ENCODE measurements at regions not wholly inside any gene's neighbourhood (a gene's known extent, or its start where the extent isn't known, plus 50 kb on each side); places are given as distances from the start of the nearest gene placed in this dataset.

GRCh38 chr3:150235799-150236198 is 172.3 kb upstream of the TSC22D2 start:
- TF ChIP-seq CTCF (IDR thresholded peaks at IDR 0.05 in 2 of 3, conservative IDR thresholded peaks at IDR 0.05 in 1 of 3; ENCODE audit: control insufficient read depth in 2 of 3, extremely low read depth in 1 of 3, insufficient read depth in 1 of 3, low read depth in 3 of 3, low read length in 3 of 3), result no peak
- no peak for TF ChIP-seq EZH2 (IDR thresholded peaks at IDR 0.05; ENCODE audit: borderline replicate concordance, control insufficient read depth, low read depth, low read length)
- TF ChIP-seq SMC3 (IDR thresholded peaks at IDR 0.05; ENCODE audit: borderline replicate concordance, low read length), result no peak
- no peak for TF ChIP-seq PRDM15 (CRISPR knock-in tag; IDR thresholded peaks at IDR 0.05)
- TF ChIP-seq NBN (IDR thresholded peaks at IDR 0.05), result no peak
- TF ChIP-seq POLR2A (IDR thresholded peaks at IDR 0.05; ENCODE audit: low read depth, low read length), result no peak
- TF ChIP-seq, protein P1, sequence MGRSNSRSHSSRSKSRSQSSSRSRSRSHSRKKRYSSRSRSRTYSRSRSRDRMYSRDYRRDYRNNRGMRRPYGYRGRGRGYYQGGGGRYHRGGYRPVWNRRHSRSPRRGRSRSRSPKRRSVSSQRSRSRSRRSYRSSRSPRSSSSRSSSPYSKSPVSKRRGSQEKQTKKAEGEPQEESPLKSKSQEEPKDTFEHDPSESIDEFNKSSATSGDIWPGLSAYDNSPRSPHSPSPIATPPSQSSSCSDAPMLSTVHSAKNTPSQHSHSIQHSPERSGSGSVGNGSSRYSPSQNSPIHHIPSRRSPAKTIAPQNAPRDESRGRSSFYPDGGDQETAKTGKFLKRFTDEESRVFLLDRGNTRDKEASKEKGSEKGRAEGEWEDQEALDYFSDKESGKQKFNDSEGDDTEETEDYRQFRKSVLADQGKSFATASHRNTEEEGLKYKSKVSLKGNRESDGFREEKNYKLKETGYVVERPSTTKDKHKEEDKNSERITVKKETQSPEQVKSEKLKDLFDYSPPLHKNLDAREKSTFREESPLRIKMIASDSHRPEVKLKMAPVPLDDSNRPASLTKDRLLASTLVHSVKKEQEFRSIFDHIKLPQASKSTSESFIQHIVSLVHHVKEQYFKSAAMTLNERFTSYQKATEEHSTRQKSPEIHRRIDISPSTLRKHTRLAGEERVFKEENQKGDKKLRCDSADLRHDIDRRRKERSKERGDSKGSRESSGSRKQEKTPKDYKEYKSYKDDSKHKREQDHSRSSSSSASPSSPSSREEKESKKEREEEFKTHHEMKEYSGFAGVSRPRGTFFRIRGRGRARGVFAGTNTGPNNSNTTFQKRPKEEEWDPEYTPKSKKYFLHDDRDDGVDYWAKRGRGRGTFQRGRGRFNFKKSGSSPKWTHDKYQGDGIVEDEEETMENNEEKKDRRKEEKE (IDR thresholded peaks at IDR 0.05), result no peak
